ENCODE measurements at regions not wholly inside any gene's neighbourhood (a gene's known extent, or its start where the extent isn't known, plus 50 kb on each side); places are given as distances from the start of the nearest gene placed in this dataset.
"Not testable (repeated sequence)": the region's sequence is repeated elsewhere in the genome, so short reads cannot be mapped to it uniquely, and the experiment has no call there.

DNA sequence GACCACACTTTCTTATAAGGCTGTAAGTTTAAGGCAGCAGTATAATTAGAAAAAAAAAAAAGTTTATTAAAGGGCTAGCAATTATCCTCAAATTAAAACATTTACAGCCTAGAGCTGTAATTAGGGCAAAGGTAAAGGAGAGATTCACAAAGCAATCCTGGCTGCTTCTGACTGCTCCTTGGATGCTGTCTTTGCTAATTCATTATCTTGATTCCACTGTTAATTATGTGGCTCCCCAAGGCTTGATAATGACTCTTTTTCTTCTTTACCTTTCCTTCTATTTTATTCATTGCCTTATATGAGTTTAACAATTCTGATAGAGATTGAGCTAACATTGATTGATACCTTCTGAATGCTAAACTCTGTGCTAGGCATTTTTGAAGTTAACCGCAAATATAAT, 476.5 kb downstream of the DTWD2 start:
- Histone ChIP-seq H3K4me2 (ENCODE audit: low read length) (no peak overlapping the region), H3K36me3 (ENCODE audit: insufficient read depth, low read length) (no peaks in the 10 kb centered on the region), H3K9ac (ENCODE audit: low read depth, low read length) (no peak overlapping the region), H3K4me1 (ENCODE audit: control insufficient read depth, insufficient read depth, low read length) (no peaks in the 10 kb centered on the region), H3K27me3 (ENCODE audit: control insufficient read depth, insufficient read depth, low read length) (no peaks in the 10 kb centered on the region), H3K9me3 (replicated peaks; ENCODE audit: low read length) (no peaks in the 10 kb centered on the region), H3K4me3 (ENCODE audit: low read length) (no peak overlapping the region)

DNA sequence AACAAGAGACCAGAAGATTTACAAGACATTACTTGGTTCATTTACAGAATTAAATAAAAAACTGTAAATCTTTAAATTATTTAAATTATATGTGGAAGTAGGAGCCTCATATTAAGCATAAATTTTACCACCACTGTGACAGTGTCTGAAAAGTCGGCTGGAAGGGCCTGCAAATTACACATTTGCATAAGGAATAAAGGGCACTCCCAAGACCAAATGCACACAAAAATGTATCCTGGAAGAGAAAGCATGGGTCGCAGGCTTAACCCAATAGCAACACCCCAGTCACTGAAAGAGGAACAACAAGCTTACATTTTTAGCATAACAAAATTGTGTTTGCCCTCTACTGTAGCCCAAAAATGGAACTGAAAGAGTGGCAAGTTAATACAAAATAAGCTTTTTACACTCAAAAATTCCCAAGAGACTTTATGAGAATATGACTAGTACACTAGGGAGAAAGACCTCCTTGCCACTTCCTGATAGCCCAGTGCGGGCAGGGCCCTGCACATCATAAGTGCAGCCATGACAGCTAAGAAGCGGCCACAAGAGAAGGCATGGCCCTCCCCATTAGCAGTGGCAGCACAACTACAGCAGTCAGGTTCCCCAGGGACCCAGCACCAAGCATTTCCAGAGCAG, 482.0 kb downstream of the DTWD2 start:
- Histone ChIP-seq H3K36me3 (ENCODE audit: insufficient read depth, low read length) (no peaks in the 10 kb centered on the region), H3K4me2 (ENCODE audit: low read length) (no peak overlapping the region)

DNA sequence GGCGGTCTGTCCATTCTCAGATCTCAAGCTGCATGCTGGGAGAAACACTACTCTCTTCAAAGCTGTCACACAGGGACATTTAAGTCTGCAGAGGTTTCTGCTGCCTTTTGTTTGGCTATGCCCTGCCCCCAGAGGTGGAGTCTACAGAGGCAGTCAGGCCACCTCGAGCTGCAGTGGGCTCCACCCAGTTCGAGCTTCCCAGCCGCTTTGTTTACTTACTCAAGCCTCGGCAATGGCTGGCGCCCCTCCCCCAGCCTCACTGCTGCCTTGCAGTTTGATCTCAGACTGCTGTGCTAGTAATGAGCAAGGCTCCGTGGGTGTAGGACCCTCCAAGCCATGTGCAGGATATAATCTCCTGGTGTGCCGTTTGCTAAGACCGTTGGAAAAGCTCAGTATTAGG, 486.1 kb downstream of the DTWD2 start:
- H3K27me3 ChIP-seq (ENCODE audit: control insufficient read depth, insufficient read depth, low read length); H3K4me3 ChIP-seq (ENCODE audit: low read length); H3K9me3 ChIP-seq (replicated peaks; ENCODE audit: low read length); H3K4me1 ChIP-seq (ENCODE audit: control insufficient read depth, insufficient read depth, low read length); H3K9ac ChIP-seq (ENCODE audit: low read depth, low read length); H3K36me3 ChIP-seq (ENCODE audit: insufficient read depth, low read length); H3K4me2 ChIP-seq (ENCODE audit: low read length): not testable (repeated sequence)

More for the DNA sequence above, 482.0 kb downstream of the DTWD2 start:
- H3K9me3 ChIP-seq (replicated peaks; ENCODE audit: low read length): no peaks in the 10 kb centered on the region
- H3K4me1 ChIP-seq (ENCODE audit: control insufficient read depth, insufficient read depth, low read length): no peaks in the 10 kb centered on the region
- H3K9ac ChIP-seq (ENCODE audit: low read depth, low read length): no peak overlapping the region
- H3K27me3 ChIP-seq (ENCODE audit: control insufficient read depth, insufficient read depth, low read length): no peaks in the 10 kb centered on the region
- no peak overlapping the region for H3K4me3 ChIP-seq (ENCODE audit: low read length)

DNA sequence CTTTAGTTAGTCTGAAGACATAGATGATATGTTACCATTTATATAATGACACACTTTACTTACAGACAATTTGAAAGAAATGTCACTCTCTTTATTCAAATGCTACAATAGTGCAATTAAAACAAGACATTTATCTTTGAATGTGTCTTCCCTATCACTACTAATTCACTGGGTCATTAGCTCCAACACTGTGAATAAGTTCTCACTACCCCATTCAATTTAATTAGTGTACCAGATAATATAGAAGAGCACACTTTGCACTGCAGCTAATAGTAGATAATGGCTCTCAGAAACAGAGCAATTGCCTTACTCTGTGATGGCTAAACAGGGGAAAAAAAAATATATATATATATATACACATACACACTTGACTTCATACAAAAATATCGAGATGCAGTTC, 497.0 kb downstream of the DTWD2 start:
- Histone ChIP-seq H3K36me3 (ENCODE audit: insufficient read depth, low read length) (no peaks in the 10 kb centered on the region), H3K9ac (ENCODE audit: low read depth, low read length) (no peak overlapping the region), H3K4me1 (ENCODE audit: control insufficient read depth, insufficient read depth, low read length) (no peaks in the 10 kb centered on the region), H3K9me3 (replicated peaks; ENCODE audit: low read length) (no peaks in the 10 kb centered on the region), H3K4me3 (ENCODE audit: low read length) (no peak overlapping the region), H3K27me3 (ENCODE audit: control insufficient read depth, insufficient read depth, low read length) (no peaks in the 10 kb centered on the region), H3K4me2 (ENCODE audit: low read length) (no peak overlapping the region)

DNA sequence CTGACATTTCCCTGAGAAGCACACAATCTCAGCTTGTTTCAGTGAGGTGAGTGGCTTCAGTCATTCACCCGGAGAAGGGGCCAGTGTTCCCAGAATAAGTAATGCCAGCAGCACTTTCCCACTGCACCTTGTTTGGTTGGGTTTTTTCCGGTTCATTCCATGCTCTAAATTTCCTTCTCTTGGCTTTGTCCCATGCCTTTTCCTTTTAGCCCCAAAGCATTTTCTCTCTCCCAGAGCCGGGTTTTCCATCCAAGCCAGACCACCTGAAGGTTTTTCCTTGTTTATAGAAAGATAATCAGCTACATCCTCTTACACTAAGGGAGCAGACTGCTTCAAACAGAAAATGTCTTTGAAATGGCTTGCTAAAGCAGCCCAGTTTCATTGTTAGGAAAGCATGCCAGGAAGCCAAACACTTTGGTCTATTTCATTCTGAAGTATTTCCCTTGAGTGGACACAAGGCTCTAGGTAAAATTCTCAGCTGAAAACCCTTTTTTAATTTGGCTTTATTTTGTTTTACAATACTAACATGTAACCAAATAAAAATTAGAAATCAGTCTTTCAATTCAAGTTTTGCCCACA, 501.6 kb downstream of the DTWD2 start:
- Histone ChIP-seq H3K4me1 (ENCODE audit: control insufficient read depth, insufficient read depth, low read length) (no peaks in the 10 kb centered on the region), H3K27me3 (ENCODE audit: control insufficient read depth, insufficient read depth, low read length) (no peaks in the 10 kb centered on the region), H3K4me2 (ENCODE audit: low read length) (no peak overlapping the region), H3K36me3 (ENCODE audit: insufficient read depth, low read length) (no peaks in the 10 kb centered on the region), H3K9me3 (replicated peaks; ENCODE audit: low read length) (no peaks in the 10 kb centered on the region), H3K4me3 (ENCODE audit: low read length) (no peak overlapping the region), H3K9ac (ENCODE audit: low read depth, low read length) (no peak overlapping the region)

DNA sequence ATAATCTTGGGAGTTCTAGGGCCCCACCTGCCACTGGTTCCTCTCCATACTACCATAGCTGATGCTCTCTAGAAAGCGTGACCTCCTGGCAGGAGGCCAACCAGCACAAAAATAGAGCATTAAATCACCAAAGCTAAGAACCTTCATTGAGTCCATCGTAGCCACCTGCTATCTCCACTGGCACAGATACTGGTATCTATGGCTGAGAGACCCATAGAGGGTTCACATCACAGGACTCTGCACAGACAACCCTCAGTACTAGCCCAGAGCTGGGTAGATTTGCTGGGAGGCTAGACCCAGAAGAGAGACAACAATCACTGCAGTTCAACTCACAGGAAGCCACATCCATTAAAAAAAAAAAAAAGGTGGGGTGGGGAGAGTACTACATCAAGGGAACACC, 509.1 kb downstream of the DTWD2 start:
- Histone ChIP-seq H3K4me1 (ENCODE audit: control insufficient read depth, insufficient read depth, low read length) (no peaks in the 10 kb centered on the region), H3K4me3 (ENCODE audit: low read length) (no peak overlapping the region), H3K9ac (ENCODE audit: low read depth, low read length) (no peak overlapping the region), H3K4me2 (ENCODE audit: low read length) (no peak overlapping the region), H3K36me3 (ENCODE audit: insufficient read depth, low read length) (no peaks in the 10 kb centered on the region), H3K27me3 (ENCODE audit: control insufficient read depth, insufficient read depth, low read length) (no peaks in the 10 kb centered on the region), H3K9me3 (replicated peaks; ENCODE audit: low read length) (no peaks in the 10 kb centered on the region)

DNA sequence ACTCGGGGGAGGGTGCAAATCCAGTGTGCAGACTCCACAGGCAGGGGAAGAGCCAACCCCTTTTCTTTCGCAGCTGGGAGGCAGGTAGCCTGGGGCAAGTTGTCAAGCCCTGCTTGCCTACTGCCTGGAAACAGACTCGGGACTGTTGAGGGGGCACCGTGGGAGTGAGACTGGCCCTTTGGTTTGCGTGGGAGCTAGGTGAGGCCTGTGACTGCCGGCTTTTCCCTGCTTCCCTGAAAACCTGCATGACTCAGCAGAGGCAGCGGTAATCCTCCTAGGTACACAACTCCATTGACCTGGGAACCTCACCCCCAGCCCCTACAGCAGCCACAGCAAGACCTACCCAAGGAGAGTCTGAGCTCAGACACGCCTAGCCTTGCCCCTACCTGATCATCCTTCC, 509.5 kb downstream of the DTWD2 start:
- Histone ChIP-seq H3K36me3 (ENCODE audit: insufficient read depth, low read length) (no peaks in the 10 kb centered on the region), H3K4me1 (ENCODE audit: control insufficient read depth, insufficient read depth, low read length) (no peaks in the 10 kb centered on the region), H3K4me2 (ENCODE audit: low read length) (no peak overlapping the region), H3K27me3 (ENCODE audit: control insufficient read depth, insufficient read depth, low read length) (no peaks in the 10 kb centered on the region), H3K9ac (ENCODE audit: low read depth, low read length) (no peak overlapping the region), H3K9me3 (replicated peaks; ENCODE audit: low read length) (no peaks in the 10 kb centered on the region), H3K4me3 (ENCODE audit: low read length) (no peak overlapping the region)

DNA sequence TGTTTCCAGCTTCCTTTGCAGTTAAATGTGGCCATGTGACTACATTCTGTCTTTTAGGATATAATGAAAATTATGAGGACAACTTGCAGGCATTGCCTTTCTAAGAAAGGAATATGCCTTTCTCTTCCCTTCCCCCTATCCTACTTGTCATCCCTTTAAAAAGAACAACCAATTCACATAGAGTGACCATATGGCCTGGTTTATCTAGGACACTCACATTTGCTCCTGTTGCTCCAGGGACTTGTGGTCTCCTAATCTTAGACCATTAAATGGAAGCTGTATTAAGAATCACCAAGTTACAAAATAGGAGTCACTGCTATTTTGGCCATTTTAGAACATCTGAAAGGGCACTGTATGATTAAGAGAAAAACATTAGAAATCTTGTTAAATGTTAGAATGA, 520.3 kb downstream of the DTWD2 start:
- Histone ChIP-seq H3K27me3 (ENCODE audit: control insufficient read depth, insufficient read depth, low read length) (no peaks in the 10 kb centered on the region), H3K9me3 (replicated peaks; ENCODE audit: low read length) (no peaks in the 10 kb centered on the region), H3K9ac (ENCODE audit: low read depth, low read length) (no peak overlapping the region), H3K4me2 (ENCODE audit: low read length) (no peak overlapping the region), H3K4me1 (ENCODE audit: control insufficient read depth, insufficient read depth, low read length) (no peaks in the 10 kb centered on the region), H3K36me3 (ENCODE audit: insufficient read depth, low read length) (no peaks in the 10 kb centered on the region), H3K4me3 (ENCODE audit: low read length) (no peak overlapping the region)

DNA sequence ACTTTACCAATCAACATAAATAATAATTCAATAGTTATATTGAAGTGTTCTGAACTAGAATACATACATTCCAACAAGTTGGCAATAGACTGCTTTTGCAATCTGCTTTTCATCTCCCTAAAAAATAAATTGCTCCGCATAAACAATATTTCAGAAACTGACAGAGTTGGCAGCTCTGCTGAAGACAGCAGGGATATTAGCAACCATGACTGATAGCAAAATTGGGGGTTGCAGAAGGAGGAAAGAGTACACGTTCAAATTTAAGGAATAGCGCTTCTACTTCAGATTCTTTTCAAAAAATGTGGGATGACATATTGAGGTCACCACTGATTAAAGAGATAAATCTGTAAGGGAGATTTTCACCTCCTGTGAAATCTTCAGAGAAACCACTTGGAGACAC, 521.2 kb downstream of the DTWD2 start:
- Histone ChIP-seq H3K36me3 (ENCODE audit: insufficient read depth, low read length) (no peaks in the 10 kb centered on the region), H3K9me3 (replicated peaks; ENCODE audit: low read length) (no peaks in the 10 kb centered on the region), H3K27me3 (ENCODE audit: control insufficient read depth, insufficient read depth, low read length) (no peaks in the 10 kb centered on the region), H3K4me1 (ENCODE audit: control insufficient read depth, insufficient read depth, low read length) (no peaks in the 10 kb centered on the region), H3K4me2 (ENCODE audit: low read length) (no peak overlapping the region), H3K4me3 (ENCODE audit: low read length) (no peak overlapping the region), H3K9ac (ENCODE audit: low read depth, low read length) (no peak overlapping the region)

DNA sequence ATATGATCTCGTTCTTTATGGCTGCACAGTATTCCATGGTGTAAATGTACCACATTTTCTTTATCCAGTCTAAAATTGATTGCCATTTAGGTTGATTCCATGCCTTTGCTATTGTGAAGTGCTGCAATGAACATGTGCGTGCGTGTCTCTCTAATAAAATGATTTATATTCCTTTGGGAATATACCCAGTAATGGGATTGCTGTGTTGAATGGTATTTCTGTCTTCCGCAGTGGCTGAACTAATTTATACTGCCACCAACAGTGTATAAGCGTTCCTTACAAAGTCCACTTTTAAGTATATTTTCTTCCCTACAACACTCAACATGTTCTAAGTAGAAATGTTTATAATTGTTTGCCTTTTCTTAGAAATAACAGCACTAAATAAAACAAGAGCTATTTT, 521.9 kb downstream of the DTWD2 start:
- H3K9me3 ChIP-seq (replicated peaks; ENCODE audit: low read length): no peaks in the 10 kb centered on the region
- no peak overlapping the region for H3K4me3 ChIP-seq (ENCODE audit: low read length)
- no peaks in the 10 kb centered on the region for H3K36me3 ChIP-seq (ENCODE audit: insufficient read depth, low read length)
- no peak overlapping the region for H3K9ac ChIP-seq (ENCODE audit: low read depth, low read length)
- no peaks in the 10 kb centered on the region for H3K4me1 ChIP-seq (ENCODE audit: control insufficient read depth, insufficient read depth, low read length)
- no peak overlapping the region for H3K4me2 ChIP-seq (ENCODE audit: low read length)
- no peaks in the 10 kb centered on the region for H3K27me3 ChIP-seq (ENCODE audit: control insufficient read depth, insufficient read depth, low read length)

DNA sequence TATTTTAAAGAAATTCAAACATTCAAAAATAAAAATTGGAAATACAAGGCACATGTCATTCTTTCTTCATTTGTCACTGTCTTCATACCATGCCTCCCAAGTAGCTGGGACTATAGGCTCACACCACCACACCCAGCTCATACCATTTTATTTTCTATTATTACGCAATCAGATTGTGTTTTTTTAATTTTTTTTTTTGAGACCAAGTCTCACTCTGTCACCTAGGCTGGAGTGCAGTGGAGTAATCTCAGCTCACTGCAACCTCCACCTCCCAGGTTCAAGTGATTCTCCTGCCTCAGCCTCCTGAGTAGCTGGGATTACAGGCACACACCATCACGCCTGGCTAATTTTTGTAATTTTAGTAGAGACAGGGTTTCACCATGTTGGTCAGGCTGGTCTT, 526.1 kb downstream of the DTWD2 start:
- H3K9me3 ChIP-seq (replicated peaks; ENCODE audit: low read length); H3K4me3 ChIP-seq (ENCODE audit: low read length); H3K27me3 ChIP-seq (ENCODE audit: control insufficient read depth, insufficient read depth, low read length); H3K4me2 ChIP-seq (ENCODE audit: low read length); H3K4me1 ChIP-seq (ENCODE audit: control insufficient read depth, insufficient read depth, low read length); H3K36me3 ChIP-seq (ENCODE audit: insufficient read depth, low read length); H3K9ac ChIP-seq (ENCODE audit: low read depth, low read length): not testable (repeated sequence)

DNA sequence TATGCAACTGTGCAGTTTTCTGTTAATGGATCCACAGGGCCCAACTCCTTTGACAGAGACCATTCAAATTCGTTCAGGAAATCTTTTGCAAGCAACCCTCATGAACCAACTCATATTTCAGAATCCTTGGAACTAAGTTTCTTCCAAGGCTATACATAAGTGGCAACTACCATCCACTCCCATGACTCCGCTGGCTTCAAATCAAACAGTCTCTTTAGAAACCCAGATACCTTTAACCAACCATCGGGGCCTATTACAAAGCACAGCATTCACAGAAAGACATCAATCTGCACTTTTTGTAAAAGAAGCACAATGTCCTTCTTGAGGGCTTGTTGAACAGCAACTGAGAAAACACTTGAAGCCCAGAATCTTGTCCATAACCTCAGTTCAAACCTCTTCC, 526.9 kb downstream of the DTWD2 start:
- no peak overlapping the region for H3K9ac ChIP-seq (ENCODE audit: low read depth, low read length)
- no peaks in the 10 kb centered on the region for H3K4me1 ChIP-seq (ENCODE audit: control insufficient read depth, insufficient read depth, low read length)
- H3K9me3 ChIP-seq (replicated peaks; ENCODE audit: low read length): no peaks in the 10 kb centered on the region
- H3K27me3 ChIP-seq (ENCODE audit: control insufficient read depth, insufficient read depth, low read length): no peaks in the 10 kb centered on the region
- no peak overlapping the region for H3K4me3 ChIP-seq (ENCODE audit: low read length)
- H3K4me2 ChIP-seq (ENCODE audit: low read length): no peak overlapping the region
- H3K36me3 ChIP-seq (ENCODE audit: insufficient read depth, low read length): no peaks in the 10 kb centered on the region

Measured in skeletal muscle satellite cell (primary cell).